ENCODE measurements at regions not wholly inside any gene's neighbourhood (a gene's known extent, or its start where the extent isn't known, plus 50 kb on each side); places are given as distances from the start of the nearest gene placed in this dataset.

GRCh38 chr15:52844823-52845222 is 54.7 kb upstream of the ONECUT1 start:
- Histone ChIP-seq H3K4me3 (ENCODE audit: low read depth in 2 of 2, low read length in 1 of 2) (no peak overlapping the region), H3K27me3 (ENCODE audit: insufficient read depth) (no peaks in the 10 kb centered on the region), H3F3A (replicated peaks; ENCODE audit: insufficient read depth) (no peaks in the 10 kb centered on the region), H3K4me1 (ENCODE audit: control insufficient read depth in 1 of 2, insufficient read depth in 2 of 2, low read depth in 1 of 2, low read length in 1 of 2) (no peaks in the 10 kb centered on the region), H3K9me2 (no peaks in the 10 kb centered on the region), H3K36me3 (replicated peaks in 1 of 2; ENCODE audit: control insufficient read depth in 1 of 2, insufficient read depth in 2 of 2, low read length in 1 of 2) (no peaks in the 10 kb centered on the region), H3K4me2 (no peak overlapping the region), H3K27ac (ENCODE audit: low read depth in 2 of 2, low read length in 1 of 2) (no peak overlapping the region), H4K20me1 (ENCODE audit: insufficient read depth) (no peaks in the 10 kb centered on the region), H3K79me2 (ENCODE audit: insufficient read depth) (no peaks in the 10 kb centered on the region), H3K9ac (no peak overlapping the region), H2AFZ (ENCODE audit: low read depth) (no peak overlapping the region), H3K9me3 (no peaks in the 10 kb centered on the region)
- DNase-seq: no peak
- CTCF ChIA-PET: no interaction called here
- 25% methylated on average over 5 of the region's 5 CpGs for WGBS (ENCODE audit: low lambda C conversion rate)
- TF ChIP-seq MXI1 (IDR thresholded peaks at IDR 0.05; ENCODE audit: low read depth, low read length) (no peak), FOXJ3 (CRISPR knock-in tag; IDR thresholded peaks at IDR 0.05) (no peak), CTCF (IDR thresholded peaks at IDR 0.05) (no peak), RXRA (IDR thresholded peaks at IDR 0.05; ENCODE audit: borderline replicate concordance, low read depth) (no peak), SMC3 (IDR thresholded peaks at IDR 0.05; ENCODE audit: low read depth, low read length) (no peak), FOXM1 (IDR thresholded peaks at IDR 0.05; ENCODE audit: low read depth) (no peak), RCOR1 (IDR thresholded peaks at IDR 0.05; ENCODE audit: low read length) (no peak), JUND (IDR thresholded peaks at IDR 0.05) (no peak), YY1 (IDR thresholded peaks at IDR 0.05; ENCODE audit: low read depth) (no peak), POLR2AphosphoS5 (IDR thresholded peaks at IDR 0.05; ENCODE audit: low read depth, low read length) (no peak), EZH2phosphoT487 (IDR thresholded peaks at IDR 0.05; ENCODE audit: borderline replicate concordance, low read depth) (no peak), ELF1 (IDR thresholded peaks at IDR 0.05) (no peak), FOSL2 (IDR thresholded peaks at IDR 0.05; ENCODE audit: borderline replicate concordance, low read depth) (no peak), GATA2 (CRISPR knock-in tag; IDR thresholded peaks at IDR 0.05) (no peak), TAF1 (IDR thresholded peaks at IDR 0.05; ENCODE audit: borderline replicate concordance, low read depth, low read length) (no peak), IRF3 (IDR thresholded peaks at IDR 0.05; ENCODE audit: low read depth, low read length) (no peak), TEAD4 (IDR thresholded peaks at IDR 0.05; ENCODE audit: borderline replicate concordance, insufficient read depth) (no peak), SIN3A (IDR thresholded peaks at IDR 0.05; ENCODE audit: borderline replicate concordance, low read depth, low read length) (no peak)
- TF ChIP-seq, protein P1, sequence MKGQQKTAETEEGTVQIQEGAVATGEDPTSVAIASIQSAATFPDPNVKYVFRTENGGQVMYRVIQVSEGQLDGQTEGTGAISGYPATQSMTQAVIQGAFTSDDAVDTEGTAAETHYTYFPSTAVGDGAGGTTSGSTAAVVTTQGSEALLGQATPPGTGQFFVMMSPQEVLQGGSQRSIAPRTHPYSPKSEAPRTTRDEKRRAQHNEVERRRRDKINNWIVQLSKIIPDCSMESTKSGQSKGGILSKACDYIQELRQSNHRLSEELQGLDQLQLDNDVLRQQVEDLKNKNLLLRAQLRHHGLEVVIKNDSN (IDR thresholded peaks at IDR 0.05; ENCODE audit: borderline replicate concordance, low read depth): no peak
- POLR2A ChIA-PET: no interaction called here

Measured in SK-N-SH (cell line).